Skin epidermis (tissue), 12 donors: ENCODE measurements at regions not wholly inside any gene's neighbourhood (a gene's known extent, or its start where the extent isn't known, plus 50 kb on each side); places are given as distances from the start of the nearest gene placed in this dataset.

Source experiments
- H3K27ac ChIP-seq, 21 experiments: fragments of 200-600 bp; sonication (generic) in 11 of 21; one replicate each; pipeline ENCODE4 v1.5.0; 2020; ENCODE audit warnings: mild to moderate bottlenecking in 3 of 21, inconsistent platforms in 2 of 21, moderate library complexity in 2 of 21
- H3K4me3 ChIP-seq, 7 experiments: fragments of 200-600 bp; sonication (generic) in 2 of 7; one replicate each; pipeline ENCODE4 v1.5.0; 2020; ENCODE audit warnings: inconsistent platforms in 2 of 7, mild to moderate bottlenecking in 2 of 7, moderate library complexity in 1 of 7

DNA sequence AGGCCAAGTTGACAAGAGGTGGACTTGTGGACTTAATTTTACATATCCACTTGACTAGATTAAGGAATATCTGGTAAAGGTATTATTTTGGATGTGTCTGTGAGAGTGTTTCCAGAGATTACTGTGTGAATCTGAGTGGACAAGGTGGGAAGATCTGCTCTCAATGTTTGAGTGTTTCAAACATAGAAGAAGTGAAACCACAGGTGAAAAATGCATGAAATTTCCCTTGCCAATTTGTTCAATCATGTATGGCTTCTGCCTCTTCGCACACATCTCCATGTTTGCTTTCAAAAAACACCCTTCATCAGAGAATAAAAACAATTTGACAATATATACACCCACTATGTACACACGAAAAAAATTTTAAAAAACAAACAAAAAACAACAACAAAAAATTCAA lies 152.7 kb downstream of the SALL1 start:
- no peak overlapping the region for H3K4me3 ChIP-seq

DNA sequence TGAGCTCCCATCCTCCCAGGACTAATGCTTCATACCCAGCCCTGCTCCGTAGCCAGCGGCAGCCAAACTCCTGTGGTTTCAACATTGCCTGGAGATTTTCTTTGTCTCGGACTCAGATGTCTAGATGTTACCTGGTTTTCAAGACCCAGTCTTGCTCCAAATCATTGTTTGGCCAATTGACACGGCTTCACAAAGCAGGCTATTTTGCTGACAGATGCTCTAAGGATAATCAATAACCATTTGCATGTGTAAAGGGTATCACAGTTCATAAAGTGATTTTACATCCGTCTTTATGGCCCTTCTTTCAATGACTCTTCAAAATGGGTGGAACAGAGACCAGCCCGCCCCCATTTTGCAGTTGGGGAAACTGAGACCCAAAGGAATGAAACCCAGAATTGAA lies 153.4 kb downstream of the SALL1 start:
- Histone ChIP-seq H3K4me3 (no peak overlapping the region), H3K27ac (no peak overlapping the region)

More for the DNA sequence above, 152.7 kb downstream of the SALL1 start:
- H3K27ac ChIP-seq = no peak overlapping the region

DNA sequence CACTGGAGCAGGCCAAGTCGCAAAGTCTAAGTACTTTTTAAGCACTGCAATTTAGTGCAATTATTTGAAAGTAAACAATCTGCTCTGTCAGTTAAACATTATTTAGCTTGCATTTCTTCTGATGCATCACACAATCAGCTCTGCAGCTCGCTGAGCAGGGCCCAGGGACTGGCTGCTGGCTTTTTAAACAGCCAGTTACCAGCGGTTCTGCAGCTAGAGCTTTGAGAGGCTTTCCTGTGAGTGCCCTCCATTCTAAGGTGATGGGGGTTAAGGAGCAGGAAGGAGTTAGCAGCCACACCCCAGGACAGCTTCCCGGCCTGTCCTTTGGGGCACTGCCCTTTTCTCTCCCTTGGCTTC lies 154.3 kb downstream of the SALL1 start:
- no peak overlapping the region for H3K4me3 ChIP-seq
- H3K27ac ChIP-seq = no peak overlapping the region

DNA sequence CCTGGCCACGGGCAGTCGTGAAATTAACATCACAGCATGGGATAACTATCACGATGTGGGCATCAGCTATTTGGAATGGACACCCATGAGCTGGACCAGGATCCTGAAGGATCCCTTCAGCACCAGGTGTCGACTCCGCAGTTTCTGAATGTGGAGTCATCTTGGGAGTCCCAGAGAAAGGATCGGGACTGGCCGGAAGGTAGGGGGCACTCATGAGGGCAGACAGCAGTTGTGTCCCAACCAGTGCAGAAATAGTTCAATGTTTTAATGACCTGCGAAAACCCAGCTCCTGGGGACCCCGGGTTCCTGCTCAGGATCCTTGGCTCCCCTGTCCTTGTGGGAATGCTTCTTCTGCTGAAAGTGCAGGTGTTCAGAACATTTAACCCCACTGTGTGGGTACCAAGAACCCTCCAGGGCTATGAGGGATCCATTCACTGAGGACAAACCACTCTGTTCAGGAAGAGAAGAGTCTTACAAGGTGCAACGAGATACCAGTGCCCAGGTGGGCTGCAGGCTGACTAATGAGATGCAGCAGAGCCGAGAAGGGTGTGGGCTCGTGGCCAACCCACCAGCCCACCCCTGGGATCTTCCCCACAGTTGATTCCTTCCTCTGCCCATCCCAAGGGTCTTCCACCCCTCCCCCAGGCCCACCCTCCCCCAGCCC lies 154.8 kb downstream of the SALL1 start:
- H3K4me3 ChIP-seq = no peak overlapping the region
- H3K27ac ChIP-seq = no peak overlapping the region

DNA sequence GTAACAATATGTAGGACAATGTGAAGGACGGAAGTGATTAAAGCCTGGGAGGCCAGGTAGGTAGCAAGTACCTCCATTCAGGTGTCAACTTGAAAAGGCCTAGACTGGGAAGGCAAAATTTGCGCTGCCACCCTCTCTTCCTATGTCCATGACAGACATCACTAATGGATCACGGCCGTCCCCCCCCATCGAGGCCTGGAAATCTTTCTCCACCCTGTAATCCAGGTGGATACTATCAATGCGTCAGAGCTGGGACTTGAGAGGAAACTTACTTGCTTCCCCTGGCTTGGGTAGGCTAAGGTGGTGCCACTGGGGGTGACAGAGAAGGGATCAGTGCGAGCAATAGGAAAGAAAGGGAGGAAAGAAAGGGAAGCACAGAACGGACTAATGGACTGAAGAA lies 156.1 kb downstream of the SALL1 start:
- no peak overlapping the region for H3K4me3 ChIP-seq
- H3K27ac ChIP-seq = no peak overlapping the region

DNA sequence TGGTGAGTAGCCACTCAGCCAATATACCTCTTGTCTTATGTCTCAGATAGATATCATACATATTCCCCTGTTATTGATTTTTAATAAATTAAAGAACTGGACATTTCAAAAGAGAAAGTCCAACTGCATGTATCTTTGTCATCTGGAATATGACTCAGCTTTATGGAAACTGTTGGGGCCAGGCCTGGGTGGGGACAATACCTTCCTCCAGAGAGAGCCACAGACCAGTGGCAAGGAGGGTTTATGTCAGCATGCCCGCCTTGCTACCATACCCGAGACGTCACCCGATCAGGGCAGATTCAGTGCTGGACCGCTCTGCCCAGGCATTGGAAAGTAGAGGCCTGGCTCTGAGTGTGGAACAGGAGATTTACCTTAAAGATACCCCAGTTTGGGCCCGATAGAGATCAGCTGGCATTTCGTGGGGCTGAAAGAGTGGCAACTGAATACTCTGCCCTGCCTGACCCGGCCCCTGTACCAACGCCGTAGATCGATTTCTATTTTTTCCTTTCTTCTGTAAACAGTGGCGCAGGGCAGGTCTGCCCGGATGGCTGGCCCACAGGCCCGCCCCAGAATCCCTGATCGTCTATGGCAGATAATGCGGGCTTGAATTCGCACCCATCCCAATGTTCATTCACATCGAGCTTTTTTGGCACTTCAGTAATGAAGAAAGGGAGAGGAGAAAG lies 158.6 kb downstream of the SALL1 start:
- H3K27ac ChIP-seq = no peak overlapping the region

DNA sequence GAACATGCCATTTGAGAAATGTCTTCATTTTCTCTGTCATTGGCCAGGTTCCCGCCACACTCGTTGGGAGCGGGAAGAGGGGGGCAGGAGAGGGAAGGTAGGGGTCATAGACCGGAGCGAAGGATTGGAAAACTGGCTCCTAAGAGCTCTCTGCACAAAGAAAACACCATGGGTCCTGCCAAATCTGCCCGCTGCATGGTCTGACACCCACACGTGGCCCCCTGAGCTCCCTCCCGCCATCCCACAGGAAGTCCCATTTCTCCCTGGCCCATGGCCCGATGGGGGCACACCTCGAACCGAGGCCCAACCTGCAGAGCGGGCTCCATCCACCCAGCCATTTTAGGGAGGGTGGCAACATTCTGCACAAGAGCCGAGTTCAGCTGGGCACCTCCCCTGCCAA lies 159.6 kb downstream of the SALL1 start:
- Histone ChIP-seq H3K4me3 (no peak overlapping the region), H3K27ac (no peak overlapping the region)

More for the DNA sequence above, 158.6 kb downstream of the SALL1 start:
- no peak overlapping the region for H3K4me3 ChIP-seq

DNA sequence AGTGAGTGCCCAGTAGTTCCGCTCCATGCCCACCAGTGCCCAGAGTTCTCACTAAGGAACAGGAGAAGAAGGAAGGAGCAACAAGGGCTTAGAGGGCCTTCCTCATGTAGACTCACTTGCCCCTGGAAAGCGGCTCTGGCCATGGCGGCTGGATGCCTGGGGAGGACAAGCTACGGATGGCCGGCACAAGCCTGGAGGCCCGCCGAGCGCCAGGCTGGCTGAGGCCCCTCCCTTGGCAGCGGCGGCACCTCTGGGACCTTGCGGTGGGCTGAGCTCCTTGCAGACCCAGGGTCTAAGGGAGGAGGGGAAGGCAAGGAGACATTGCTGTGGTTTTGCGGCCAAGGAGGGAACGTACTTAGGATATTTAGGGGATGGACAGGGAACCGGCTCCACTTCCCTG lies 160.1 kb downstream of the SALL1 start:
- Histone ChIP-seq H3K4me3 (no peak overlapping the region), H3K27ac (no peak overlapping the region)

DNA sequence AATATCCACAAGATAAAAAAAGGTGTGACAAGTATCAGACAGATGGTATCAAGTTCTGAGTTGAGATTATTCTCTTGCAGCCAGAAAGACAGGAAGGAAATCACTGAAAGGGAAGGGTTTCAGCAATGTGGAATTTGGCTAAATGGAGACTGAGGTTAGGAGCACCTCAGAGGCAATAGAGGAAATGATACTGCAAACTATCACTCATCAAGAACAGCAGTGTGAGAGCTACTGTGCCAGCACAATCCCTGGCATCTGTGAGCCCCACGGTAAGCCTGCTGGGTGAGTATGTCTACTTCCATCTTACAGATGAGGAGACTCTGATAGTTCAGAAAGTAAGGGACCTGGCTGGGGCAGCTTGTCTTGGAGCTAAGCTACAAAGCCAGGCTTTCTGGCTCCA lies 162.0 kb downstream of the SALL1 start:
- Histone ChIP-seq H3K27ac (no peak overlapping the region), H3K4me3 (no peak overlapping the region)

DNA sequence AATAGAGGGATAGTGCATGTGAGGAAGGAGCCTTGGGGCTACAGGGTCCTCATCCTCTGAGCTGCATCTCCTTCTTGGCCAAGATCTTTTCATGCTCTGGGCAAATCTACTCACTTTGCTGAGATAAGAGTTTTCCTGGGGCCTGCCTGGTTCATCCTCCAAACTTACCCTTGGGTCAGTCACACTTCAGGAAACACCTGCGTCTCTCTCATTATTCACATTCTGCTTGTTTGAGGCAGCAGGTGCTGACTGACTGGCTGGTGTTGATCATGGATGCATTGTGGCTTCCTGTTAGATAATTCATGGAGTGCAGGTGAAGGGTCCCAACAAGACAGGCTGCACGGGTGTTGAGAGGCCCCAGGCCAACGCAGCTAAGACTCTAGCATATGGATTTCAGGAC lies 162.6 kb downstream of the SALL1 start:
- no peak overlapping the region for H3K27ac ChIP-seq

DNA sequence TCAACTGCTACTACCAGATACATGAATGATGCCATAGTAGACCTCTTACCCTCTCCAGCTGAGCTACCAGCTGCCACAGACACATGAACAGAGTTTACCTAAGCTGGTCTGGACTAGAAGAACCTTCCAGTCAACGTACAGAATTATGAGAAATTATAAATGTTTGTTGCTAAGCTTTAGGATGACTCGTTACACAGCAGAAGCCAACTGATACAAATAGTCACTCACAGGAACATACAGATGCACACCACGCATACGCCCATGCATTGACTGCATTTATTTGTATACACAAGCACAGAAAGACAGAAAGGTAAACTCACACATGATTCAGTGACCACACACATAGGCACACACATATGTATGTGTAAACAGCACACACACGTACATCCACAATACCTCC lies 164.6 kb downstream of the SALL1 start:
- Histone ChIP-seq H3K4me3 (no peak overlapping the region), H3K27ac (no peak overlapping the region)

More for the DNA sequence above, 162.6 kb downstream of the SALL1 start:
- no peak overlapping the region for H3K4me3 ChIP-seq

DNA sequence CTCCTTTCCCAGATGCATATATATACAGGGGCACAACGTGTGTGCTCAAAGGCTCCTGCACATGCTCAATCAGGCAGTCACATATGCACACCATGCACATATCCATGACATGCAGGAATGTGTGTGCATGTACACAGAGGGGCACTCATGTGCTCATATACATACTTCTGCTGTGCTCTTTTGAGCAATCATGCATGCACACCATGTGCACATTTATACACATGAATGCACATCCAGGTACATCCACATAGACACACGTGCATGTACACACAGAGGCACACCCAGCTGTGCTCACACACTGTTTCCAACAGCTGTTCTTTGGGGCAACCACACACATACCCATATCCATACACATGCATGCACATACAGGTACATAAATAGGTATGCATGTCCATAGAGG lies 165.3 kb downstream of the SALL1 start:
- Histone ChIP-seq H3K27ac (no peak overlapping the region), H3K4me3 (no peak overlapping the region)

DNA sequence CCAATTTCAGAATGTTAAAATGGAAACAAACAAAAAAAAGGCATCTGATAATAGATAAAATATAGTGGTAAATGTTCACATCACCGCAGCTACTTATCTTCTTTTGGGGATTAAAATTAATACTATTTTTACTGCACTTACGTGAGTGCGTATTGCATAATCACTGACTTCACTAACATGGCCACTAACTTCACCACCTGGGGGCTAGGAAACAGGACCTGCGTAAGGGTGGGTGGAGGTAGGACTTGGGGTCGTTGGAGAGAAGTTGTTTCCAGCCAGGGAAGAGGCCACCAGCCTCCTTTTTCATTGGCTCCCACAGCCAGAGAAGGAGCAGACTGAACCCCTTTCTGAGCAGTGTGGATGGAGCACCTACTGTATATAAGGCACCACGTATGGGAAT lies 166.4 kb downstream of the SALL1 start:
- no peak overlapping the region for H3K4me3 ChIP-seq

DNA sequence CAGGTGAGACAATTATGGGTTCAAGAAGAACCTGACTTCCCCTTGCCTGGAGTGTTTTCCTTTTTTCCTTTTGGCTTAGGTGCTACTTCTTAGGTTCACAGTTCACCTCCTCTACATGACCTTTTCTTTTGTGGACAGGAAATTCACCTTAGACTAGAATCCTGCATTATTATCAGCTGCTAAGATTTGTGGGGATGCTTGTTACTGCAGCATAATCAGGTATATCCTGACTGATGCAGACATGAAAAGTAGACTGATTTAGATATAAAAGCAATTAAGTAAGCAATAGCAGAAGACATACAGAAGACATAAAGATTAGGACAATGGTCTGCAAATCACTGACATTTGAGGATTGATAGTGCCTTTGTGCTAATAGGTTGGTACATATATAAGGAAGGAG lies 168.3 kb downstream of the SALL1 start:
- H3K4me3 ChIP-seq = no peak overlapping the region
- no peak overlapping the region for H3K27ac ChIP-seq

More for the DNA sequence above, 166.4 kb downstream of the SALL1 start:
- no peak overlapping the region for H3K27ac ChIP-seq

DNA sequence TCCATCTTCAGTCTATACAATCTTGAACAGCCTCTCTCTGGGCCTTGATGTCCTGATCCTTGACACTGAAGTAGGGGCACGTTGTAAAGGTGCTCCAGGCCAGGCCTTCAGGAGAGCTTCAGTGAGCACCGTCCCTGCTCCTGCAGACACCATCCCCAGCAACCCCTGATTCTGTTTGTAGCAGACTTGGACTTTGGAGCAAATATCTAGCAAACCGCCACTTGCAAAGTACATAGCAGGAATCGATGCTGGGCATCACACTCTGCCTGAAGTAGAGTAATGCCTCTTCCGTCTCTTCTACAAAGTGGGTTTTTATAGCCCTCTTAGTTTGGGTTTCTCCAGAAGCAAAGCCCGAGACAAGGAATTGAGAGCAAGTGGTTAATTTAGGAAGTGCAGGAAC lies 169.1 kb downstream of the SALL1 start:
- Histone ChIP-seq H3K4me3 (no peak overlapping the region), H3K27ac (no peak overlapping the region)

DNA sequence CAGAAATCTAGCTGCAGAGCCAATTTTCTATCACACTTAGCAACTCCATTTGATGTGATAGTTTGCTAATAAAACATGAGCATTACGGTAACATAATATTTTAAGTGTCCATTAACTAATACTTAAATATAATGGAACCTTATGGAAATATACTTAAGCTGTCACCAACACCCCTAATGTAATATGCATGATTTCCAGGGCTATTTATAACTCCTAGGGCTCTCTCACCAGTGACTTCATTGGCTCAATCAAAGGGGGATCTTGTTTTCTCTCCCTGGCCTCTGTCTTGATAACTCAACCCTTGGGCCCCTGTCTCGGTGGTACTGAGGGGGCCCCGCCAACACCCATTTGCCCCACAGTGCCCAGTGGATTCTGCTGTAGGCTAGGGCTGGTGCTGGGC lies 170.4 kb downstream of the SALL1 start:
- Histone ChIP-seq H3K27ac (no peak overlapping the region), H3K4me3 (no peak overlapping the region)

DNA sequence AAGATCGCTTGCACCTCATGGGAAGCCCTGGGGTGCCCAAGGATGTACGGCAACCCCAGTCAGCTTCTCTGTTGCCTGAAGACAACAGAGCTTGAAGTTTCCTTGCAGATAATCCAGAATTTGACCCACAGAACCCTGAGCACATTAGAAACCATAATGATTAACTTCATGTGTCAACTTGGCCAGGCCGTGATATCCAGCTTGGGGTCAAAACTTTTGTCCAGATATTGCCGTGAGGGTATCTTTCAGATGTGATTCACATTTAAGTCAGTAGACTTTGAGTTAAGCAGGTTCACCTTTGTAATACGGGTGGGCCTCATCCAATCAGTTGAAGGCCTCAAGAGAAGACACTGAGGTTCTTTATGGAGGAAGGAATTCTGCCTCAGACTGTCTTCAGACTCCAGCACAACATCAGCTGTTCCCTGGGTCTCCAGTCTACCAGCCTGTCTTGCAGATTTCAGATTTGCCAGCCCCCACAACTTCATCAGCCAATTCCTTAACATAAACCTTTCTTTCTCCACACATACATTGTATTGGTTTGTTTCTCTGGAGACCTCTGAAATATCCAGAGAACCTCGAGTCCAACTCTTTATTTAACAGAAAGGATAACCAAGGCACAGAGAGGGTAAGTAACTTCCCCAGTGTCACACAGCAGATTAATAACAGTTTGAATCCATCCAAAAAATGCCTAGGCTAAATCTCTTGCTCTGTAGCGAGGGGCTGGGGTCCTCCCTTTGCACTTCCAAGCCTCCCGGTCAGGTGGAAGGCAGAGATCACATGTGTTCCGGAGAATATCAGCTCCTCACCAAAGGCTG lies 171.1 kb downstream of the SALL1 start:
- no peak overlapping the region for H3K4me3 ChIP-seq
- no peak overlapping the region for H3K27ac ChIP-seq

DNA sequence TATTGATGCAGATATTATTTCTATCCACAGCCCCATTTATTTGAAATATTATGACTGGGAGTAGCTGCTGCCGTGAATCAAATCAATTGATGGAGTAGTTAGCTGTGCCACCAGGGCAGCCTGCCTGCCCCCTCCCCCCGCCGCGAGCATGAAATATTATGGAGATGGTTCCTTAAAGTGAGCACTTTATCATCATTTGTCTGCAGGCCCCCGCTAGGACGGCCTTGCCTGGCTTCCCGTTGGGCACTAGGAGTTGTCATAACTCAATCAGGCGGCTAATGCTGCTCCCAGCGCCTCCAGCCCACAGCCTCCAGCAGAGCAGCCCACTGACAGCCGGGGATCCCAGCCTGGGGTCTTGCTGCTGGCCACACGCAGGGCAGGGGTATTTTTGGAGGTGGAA lies 173.9 kb downstream of the SALL1 start:
- Histone ChIP-seq H3K27ac (no peak overlapping the region), H3K4me3 (no peak overlapping the region)

DNA sequence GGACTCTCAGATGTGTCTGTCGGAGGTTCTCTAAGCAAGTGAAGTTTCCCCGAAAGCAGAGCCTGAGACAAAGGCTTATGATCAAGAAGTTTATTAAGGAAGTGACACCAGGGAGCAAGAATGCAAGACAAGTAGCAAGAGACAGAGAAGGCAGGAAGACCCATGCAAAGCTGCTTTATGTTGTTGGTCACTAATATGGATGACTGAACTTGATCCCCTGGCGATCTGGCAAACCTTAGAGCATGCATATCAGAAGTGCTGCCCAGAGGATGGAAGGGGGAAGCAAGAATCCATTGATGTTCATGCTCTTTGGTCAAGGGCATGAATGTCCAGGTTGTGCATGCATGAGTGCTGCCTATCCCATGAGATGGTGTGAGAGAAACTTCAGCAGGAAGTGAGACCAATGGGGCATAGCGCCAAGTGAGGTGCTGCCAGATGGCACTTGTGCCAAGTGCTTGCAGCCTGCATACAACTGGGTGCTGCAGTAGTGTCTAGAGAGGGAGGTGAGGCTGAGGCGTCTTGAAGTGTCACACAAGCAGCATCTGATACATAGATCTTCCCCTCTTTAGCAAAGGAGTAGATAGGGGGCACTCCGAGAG lies 176.5 kb downstream of the SALL1 start:
- Histone ChIP-seq H3K27ac (no peak overlapping the region), H3K4me3 (no peak overlapping the region)

DNA sequence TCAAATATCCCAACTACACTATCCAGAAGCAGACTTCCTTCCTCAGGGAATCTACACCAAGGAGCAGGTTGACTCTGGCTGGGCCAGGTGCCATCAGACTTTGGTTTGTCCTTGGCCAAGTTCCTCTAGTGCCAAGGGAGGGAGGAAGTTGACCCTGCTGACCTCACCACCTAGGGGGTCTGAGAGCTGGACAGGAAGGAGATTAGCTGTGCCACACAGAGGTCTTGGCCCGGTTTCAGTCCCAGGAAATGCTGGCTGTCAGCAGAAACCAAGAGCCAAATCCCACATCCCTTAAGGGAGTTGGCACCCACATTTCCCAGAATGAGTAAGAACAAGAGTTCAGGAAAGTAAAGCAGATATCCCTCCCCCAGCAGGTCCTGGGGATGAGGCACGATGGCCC lies 178.2 kb downstream of the SALL1 start:
- H3K27ac ChIP-seq = no peak overlapping the region
- H3K4me3 ChIP-seq = no peak overlapping the region

DNA sequence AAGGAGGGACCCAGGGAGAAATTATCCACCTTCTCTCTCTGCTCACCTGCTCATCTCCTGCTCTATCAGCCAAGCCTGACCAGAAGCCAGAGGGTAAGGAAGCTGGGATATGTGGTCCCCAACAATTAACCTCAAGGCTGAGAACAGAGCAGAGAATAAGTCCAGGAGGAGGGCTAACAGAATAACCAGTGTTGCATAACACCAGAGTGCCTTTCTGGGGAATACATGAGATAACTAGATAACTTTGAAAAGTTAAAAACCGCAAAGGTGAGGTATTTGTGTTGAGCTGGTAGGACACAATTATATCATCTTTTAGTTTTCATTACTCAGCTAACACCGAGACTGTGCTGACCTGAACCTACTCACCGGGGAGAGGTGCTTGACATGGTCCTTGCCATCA lies 180.8 kb downstream of the SALL1 start:
- H3K4me3 ChIP-seq = no peak overlapping the region
- no peak overlapping the region for H3K27ac ChIP-seq
